ENCODE measurements at regions not wholly inside any gene's neighbourhood (a gene's known extent, or its start where the extent isn't known, plus 50 kb on each side); places are given as distances from the start of the nearest gene placed in this dataset.

DNA sequence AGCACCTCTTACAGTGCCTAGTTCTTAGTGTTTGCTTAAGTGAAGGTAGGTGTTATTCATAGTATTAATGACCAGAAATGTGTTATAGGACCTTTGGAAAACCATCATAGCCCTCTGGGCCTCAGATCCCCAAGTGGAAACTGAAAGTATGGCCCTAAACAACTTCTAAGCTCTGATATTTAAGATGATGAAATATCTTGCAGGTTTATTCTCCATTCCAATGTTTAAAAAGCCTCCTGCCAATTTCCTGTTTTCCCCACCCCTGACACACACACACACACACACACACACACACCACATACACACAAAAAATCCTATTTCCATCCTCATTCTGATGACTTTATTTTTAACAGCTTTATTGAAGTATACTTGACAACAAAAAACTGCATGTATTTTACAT lies 108.2 kb downstream of the DIRAS3 start:
- no peaks in the 10 kb centered on the region for H3K36me3 ChIP-seq
- no peak overlapping the region for H3K4me3 ChIP-seq
- peaks cover 0 to 10% (median 0%) of the 10 kb centered on the region in 6 donors for H3K4me1 ChIP-seq
- H3K27me3 ChIP-seq (replicated peaks in 1 of 7), result no peaks in the 10 kb centered on the region
- DNase-seq, result no peak
- H3K27ac ChIP-seq, result no peak overlapping the region
- intact Hi-C loops (cut with DNase I; ENCODE audit: low total_unique reads), result no loop called here
- H3K9me3 ChIP-seq, result no peaks in the 10 kb centered on the region
- TF ChIP-seq, protein P1, sequence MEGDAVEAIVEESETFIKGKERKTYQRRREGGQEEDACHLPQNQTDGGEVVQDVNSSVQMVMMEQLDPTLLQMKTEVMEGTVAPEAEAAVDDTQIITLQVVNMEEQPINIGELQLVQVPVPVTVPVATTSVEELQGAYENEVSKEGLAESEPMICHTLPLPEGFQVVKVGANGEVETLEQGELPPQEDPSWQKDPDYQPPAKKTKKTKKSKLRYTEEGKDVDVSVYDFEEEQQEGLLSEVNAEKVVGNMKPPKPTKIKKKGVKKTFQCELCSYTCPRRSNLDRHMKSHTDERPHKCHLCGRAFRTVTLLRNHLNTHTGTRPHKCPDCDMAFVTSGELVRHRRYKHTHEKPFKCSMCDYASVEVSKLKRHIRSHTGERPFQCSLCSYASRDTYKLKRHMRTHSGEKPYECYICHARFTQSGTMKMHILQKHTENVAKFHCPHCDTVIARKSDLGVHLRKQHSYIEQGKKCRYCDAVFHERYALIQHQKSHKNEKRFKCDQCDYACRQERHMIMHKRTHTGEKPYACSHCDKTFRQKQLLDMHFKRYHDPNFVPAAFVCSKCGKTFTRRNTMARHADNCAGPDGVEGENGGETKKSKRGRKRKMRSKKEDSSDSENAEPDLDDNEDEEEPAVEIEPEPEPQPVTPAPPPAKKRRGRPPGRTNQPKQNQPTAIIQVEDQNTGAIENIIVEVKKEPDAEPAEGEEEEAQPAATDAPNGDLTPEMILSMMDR (IDR thresholded peaks at IDR 0.05 in 8 of 11, conservative IDR thresholded peaks at IDR 0.05 in 3 of 11), result no peak
- TF ChIP-seq POLR2AphosphoS5 (IDR thresholded peaks at IDR 0.05), result no peak
- no peak for TF ChIP-seq POLR2A (IDR thresholded peaks at IDR 0.05)

DNA sequence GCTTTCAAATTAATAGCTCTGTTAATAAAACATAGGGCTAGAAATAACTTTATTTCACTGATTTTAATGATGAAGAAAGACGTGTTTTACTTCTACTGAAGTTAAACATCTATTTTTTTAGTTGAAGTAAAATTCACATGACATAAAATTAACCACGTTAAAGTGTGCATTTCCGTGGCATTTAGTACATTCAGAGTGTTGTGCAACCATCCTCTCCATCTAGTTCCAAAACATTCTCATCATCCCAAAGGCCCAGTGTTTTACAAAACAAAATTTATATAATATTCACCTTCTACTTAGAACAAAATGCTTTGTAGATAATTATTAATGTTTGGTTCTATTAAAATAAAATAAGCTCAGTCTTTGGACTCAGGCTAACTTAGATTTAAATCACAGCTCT lies 108.5 kb upstream of the GNG12 start:
- 50 to 72% (median 63%) methylated on average over 3 of the region's 3 CpGs for WGBS, 5 donors
- H3K4me3 ChIP-seq, result no peak overlapping the region

DNA sequence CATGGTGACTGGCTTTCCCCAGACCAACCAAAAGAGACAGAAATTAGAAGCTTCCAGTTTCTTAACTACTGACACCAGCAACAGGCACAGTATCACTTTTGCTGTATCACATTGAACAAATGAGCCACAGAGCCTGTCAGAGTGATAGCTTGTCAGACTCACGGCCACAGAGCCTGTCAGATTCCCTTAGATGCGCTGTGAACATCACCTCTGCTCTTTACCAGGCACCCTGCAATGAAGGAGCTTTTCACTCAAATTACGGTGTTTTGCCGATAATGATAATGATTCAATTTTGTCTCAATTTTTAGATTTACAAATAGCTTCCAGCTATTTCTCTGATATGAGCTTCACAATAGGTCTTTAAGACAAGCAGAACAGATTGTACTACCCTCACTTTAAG lies 107.9 kb upstream of the GNG12 start:
- intact Hi-C loops (cut with DNase I; ENCODE audit: low total_unique reads), result no loop called here
- Histone ChIP-seq H3K4me3 (no peak overlapping the region), H3K27ac (no peak overlapping the region), H3K9me3 (no peaks in the 10 kb centered on the region), H3K27me3 (replicated peaks in 1 of 7) (no peaks in the 10 kb centered on the region), H3K36me3 (no peaks in the 10 kb centered on the region), H3K4me1 (peaks cover 0 to 10% (median 0%) of the 10 kb centered on the region in 6 donors)
- DNase-seq, result no peak
- TF ChIP-seq, protein P1 (IDR thresholded peaks at IDR 0.05 in 8 of 11, conservative IDR thresholded peaks at IDR 0.05 in 3 of 11), result no peak
- TF ChIP-seq POLR2AphosphoS5 (IDR thresholded peaks at IDR 0.05) (no peak), POLR2A (IDR thresholded peaks at IDR 0.05) (no peak)
- WGBS, 5 donors, result 89 to 94% (median 90%) methylated on average over 4 of the region's 4 CpGs

More for the DNA sequence above, 108.5 kb upstream of the GNG12 start:
- TF ChIP-seq, protein P1 (IDR thresholded peaks at IDR 0.05 in 8 of 11, conservative IDR thresholded peaks at IDR 0.05 in 3 of 11), result no peak
- no peak for TF ChIP-seq POLR2AphosphoS5 (IDR thresholded peaks at IDR 0.05)
- Histone ChIP-seq H3K4me1 (peaks cover 0 to 10% (median 0%) of the 10 kb centered on the region in 6 donors), H3K36me3 (no peaks in the 10 kb centered on the region), H3K9me3 (no peaks in the 10 kb centered on the region), H3K27me3 (replicated peaks in 1 of 7) (no peaks in the 10 kb centered on the region), H3K27ac (no peak overlapping the region)
- intact Hi-C loops (cut with DNase I; ENCODE audit: low total_unique reads), result no loop called here
- no peak for DNase-seq

DNA sequence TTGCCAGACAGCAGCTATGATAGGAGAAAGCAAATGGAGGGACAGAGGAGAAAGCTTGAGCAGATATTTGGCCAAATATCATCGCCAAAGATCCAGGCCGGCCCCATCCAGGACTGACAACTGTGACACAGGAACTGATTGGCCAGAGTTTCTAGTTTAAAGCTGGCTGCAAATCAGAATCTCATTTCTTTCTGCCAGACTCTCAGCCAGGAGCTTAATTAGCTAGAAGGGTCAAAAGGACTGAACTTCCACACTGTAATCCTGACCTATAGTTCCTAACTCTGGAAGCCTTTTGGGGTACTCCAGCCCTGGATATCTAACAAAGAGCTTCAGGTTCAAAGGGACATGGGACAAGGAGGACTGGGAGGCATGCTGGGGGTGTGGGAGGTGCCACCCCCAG lies 106.7 kb upstream of the GNG12 start:
- DNase-seq, result no peak
- no peaks in the 10 kb centered on the region for H3K9me3 ChIP-seq
- no peaks in the 10 kb centered on the region for H3K36me3 ChIP-seq
- H3K4me1 ChIP-seq, result peaks cover 0 to 10% (median 0%) of the 10 kb centered on the region in 6 donors
- intact Hi-C loops (cut with DNase I; ENCODE audit: low total_unique reads), result no loop called here
- H3K27ac ChIP-seq, result no peak overlapping the region
- 62 to 81% (median 76%) methylated on average over 2 of the region's 2 CpGs for WGBS, 5 donors
- H3K27me3 ChIP-seq (replicated peaks in 1 of 7), result no peaks in the 10 kb centered on the region
- no peak overlapping the region for H3K4me3 ChIP-seq
- TF ChIP-seq POLR2A (IDR thresholded peaks at IDR 0.05), result no peak
- TF ChIP-seq POLR2AphosphoS5 (IDR thresholded peaks at IDR 0.05), result no peak
- TF ChIP-seq, protein P1 (IDR thresholded peaks at IDR 0.05 in 8 of 11, conservative IDR thresholded peaks at IDR 0.05 in 3 of 11), result no peak
